GM12878 (cell line): ENCODE measurements at regions not wholly inside any gene's neighbourhood (a gene's known extent, or its start where the extent isn't known, plus 50 kb on each side); places are given as distances from the start of the nearest gene placed in this dataset.

Experiments used
- ATAC-seq: fragments of 200-7000 bp; cut with Tn5 transposase; 3 replicates; pipeline ENCODE4 v1.9.1; 2020; ENCODE audit warnings: mild to moderate bottlenecking, moderate library complexity
- BruUV-seq: library from RNA; stranded (reverse); fragments of 400-500 nt; replicated peaks from 2 replicates; lab custom pipeline; 2021; lab: Mats Ljungman, UMichigan
- CTCF ChIA-PET: fragments of 300-600 bp; sonication (Branson Sonifier 250); formaldehyde crosslinking; extraction: SDS; loops from one replicate; lab custom pipeline; 2021; ENCODE audit warnings: inconsistent platforms; lab: Yijun Ruan, JAX
- POLR2A ChIA-PET: fragments of 350-600 bp; formaldehyde crosslinking; extraction: SDS; loops from one replicate; lab custom pipeline; 2021; ENCODE audit warnings: inconsistent platforms; lab: Charles Lee
- RAD21 ChIA-PET: fragments of 300-600 bp; sonication (Branson Sonifier 250); formaldehyde crosslinking; loops from one replicate; lab custom pipeline; 2023; ENCODE audit warnings: antibody characterized with exemption; ENCODE audit not compliant: unreplicated experiment; lab: Charles Lee
- SMC1A ChIA-PET: fragments of 300-600 bp; sonication (Branson Sonifier 250); formaldehyde crosslinking; loops from one replicate; lab custom pipeline; 2023; ENCODE audit not compliant: unreplicated experiment, uncharacterized antibody; lab: Charles Lee
- DNase-seq: peaks from one replicate; pipeline ENCODE4 v3.0.0-alpha.2; 2011; ENCODE audit warnings: low read depth, low spot score
- FAIRE-seq: peaks from 3 replicates; lab custom pipeline; 2011; peaks lifted over from hg19 to GRCh38; lab: Jason Lieb, UNC
- H2AFZ ChIP-seq: 2 replicates; pipeline ENCODE4 v1.6.0; 2011; ENCODE audit warnings: low read depth, low read length, control low read depth; ENCODE audit not compliant: control insufficient read depth
- H3K27ac ChIP-seq: 2 replicates; pipeline ENCODE4 v1.5.1; 2011; ENCODE audit warnings: control low read depth; ENCODE audit not compliant: control insufficient read depth, insufficient read depth
- H3K27me3 ChIP-seq, 2 experiments: replicated peaks in 1 of 2; 2 replicates each; pipeline versions ENCODE4 v1.6.0 to v1.6.1; 2011; ENCODE audit warnings: low read length in 1 of 2; ENCODE audit not compliant: control insufficient read depth in 2 of 2, insufficient read depth in 2 of 2
- H3K36me3 ChIP-seq, 2 experiments: 2 replicates each; pipeline ENCODE4 v1.5.1; 2011; ENCODE audit warnings: low read length in 1 of 2; ENCODE audit not compliant: control insufficient read depth in 2 of 2, insufficient read depth in 2 of 2
- H3K4me1 ChIP-seq: 2 replicates; pipeline ENCODE4 v1.6.1; 2011; ENCODE audit warnings: mild to moderate bottlenecking, low read length, moderate library complexity, mixed read lengths; ENCODE audit not compliant: control insufficient read depth, insufficient read depth
- H3K4me2 ChIP-seq: 2 replicates; pipeline ENCODE4 v1.6.0; 2011; ENCODE audit warnings: control low read depth; ENCODE audit not compliant: control insufficient read depth, insufficient read depth
- H3K4me3 ChIP-seq: fragments of 200-600 bp; sonication (generic); 2 replicates; pipeline ENCODE4 v1.5.1; 2016
- H3K79me2 ChIP-seq: 2 replicates; pipeline ENCODE4 v1.6.0; 2011; ENCODE audit warnings: low read length; ENCODE audit not compliant: control insufficient read depth, insufficient read depth
- H3K9ac ChIP-seq: 2 replicates; pipeline ENCODE4 v1.8.0; 2011; ENCODE audit warnings: low read length, control low read depth, mixed read lengths; ENCODE audit not compliant: control insufficient read depth, insufficient read depth
- H3K9me3 ChIP-seq: replicated peaks from 3 replicates; pipeline ENCODE4 v1.5.1; 2011; ENCODE audit warnings: mild to moderate bottlenecking, low read length; ENCODE audit not compliant: control insufficient read depth, insufficient read depth
- H4K20me1 ChIP-seq: 2 replicates; pipeline ENCODE4 v1.6.0; 2011; ENCODE audit not compliant: control insufficient read depth, insufficient read depth
- BCL11A ChIP-seq: IDR thresholded peaks from 2 replicates; pipeline ENCODE4 v1.6.1; 2011; ENCODE audit warnings: low read depth, low read length
- CREM ChIP-seq: IDR thresholded peaks from 2 replicates; pipeline ENCODE4 v1.6.1; 2014; ENCODE audit warnings: antibody characterized with exemption, low read depth
- IKZF1 ChIP-seq: fragments of 450-650 bp; conservative IDR thresholded peaks from 2 replicates; pipeline ENCODE4 v1.6.1; 2017; ENCODE audit warnings: antibody characterized with exemption, mild to moderate bottlenecking
- IKZF2 ChIP-seq, 2 experiments: fragments of 450-650 bp; IDR thresholded peaks; 2 replicates each; pipeline ENCODE4 v1.6.1; 2017; ENCODE audit warnings: mild to moderate bottlenecking in 2 of 2, moderate library complexity in 2 of 2
- MYC ChIP-seq: IDR thresholded peaks from 2 replicates; pipeline ENCODE4 v1.6.1; 2011; ENCODE audit warnings: mild to moderate bottlenecking, low read length, moderate library complexity, inconsistent platforms; ENCODE audit not compliant: insufficient read depth, insufficient replicate concordance, insufficient read length, severe bottlenecking
- RUNX3 ChIP-seq: IDR thresholded peaks from 2 replicates; pipeline ENCODE4 v1.6.1; 2012; ENCODE audit warnings: low read length, inconsistent platforms
- TBL1XR1 ChIP-seq: IDR thresholded peaks from 2 replicates; pipeline ENCODE4 v1.6.1; 2012; ENCODE audit warnings: low read depth, low read length, improper control_type of control experiment
- ZNF274 ChIP-seq: IDR thresholded peaks from one replicate; pipeline ENCODE4 v1.8.0; 2011; ENCODE audit not compliant: insufficient read length, insufficient read depth
- WGBS: methylation state at CpG from one replicate; pipeline ENCODE4 v1.1.6; 2016; ENCODE audit warnings: low lambda C conversion rate; ENCODE audit not compliant: insufficient replicate concordance, insufficient coverage; ENCODE audit errors: missing lambda C conversion rate; 5-methylcytosine and 5-hydroxymethylcytosine counted together
- in situ Hi-C: fragments of 300-500 bp; cut with MboI; formaldehyde crosslinking; loops from 9 replicates; pipeline ENCODE4 v1.14.3; 2018; ENCODE audit warnings: mixed read lengths
- intact Hi-C: fragments of 100-400 bp; cut with micrococcal nuclease; formaldehyde crosslinking; loops from one replicate; pipeline ENCODE4 v1.14.2; 2022; ENCODE audit not compliant: unreplicated experiment
- TF ChIP-seq, protein P1 (sequence below): fragments of 450-650 bp; IDR thresholded peaks from 2 replicates; pipeline ENCODE4 v1.6.1; 2017; ENCODE audit warnings: borderline replicate concordance

DNA sequence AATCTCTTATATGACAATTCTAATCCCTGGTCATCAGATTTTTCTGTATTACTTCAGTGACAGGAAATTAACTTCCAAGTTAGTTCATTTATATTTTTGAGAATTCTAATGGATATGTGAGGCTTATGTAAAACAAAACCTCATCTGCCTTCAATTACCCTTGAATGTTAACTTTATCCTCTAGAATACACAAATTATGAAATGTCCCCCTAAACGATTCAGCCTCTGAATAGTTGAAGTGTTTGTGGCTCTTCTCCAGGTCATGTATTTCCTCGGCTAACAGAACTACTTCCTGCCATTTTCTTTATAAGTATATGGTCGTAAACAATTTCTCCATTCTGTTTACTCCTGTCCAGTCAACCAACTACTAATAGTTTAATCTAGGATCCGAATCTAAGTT is 401.3 kb downstream of the PCDH10 start (continued):
- TF ChIP-seq, protein P1, sequence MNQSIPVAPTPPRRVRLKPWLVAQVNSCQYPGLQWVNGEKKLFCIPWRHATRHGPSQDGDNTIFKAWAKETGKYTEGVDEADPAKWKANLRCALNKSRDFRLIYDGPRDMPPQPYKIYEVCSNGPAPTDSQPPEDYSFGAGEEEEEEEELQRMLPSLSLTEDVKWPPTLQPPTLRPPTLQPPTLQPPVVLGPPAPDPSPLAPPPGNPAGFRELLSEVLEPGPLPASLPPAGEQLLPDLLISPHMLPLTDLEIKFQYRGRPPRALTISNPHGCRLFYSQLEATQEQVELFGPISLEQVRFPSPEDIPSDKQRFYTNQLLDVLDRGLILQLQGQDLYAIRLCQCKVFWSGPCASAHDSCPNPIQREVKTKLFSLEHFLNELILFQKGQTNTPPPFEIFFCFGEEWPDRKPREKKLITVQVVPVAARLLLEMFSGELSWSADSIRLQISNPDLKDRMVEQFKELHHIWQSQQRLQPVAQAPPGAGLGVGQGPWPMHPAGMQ, result no peak
- TF ChIP-seq CREM, result no peak
- no peak for TF ChIP-seq RUNX3

DNA sequence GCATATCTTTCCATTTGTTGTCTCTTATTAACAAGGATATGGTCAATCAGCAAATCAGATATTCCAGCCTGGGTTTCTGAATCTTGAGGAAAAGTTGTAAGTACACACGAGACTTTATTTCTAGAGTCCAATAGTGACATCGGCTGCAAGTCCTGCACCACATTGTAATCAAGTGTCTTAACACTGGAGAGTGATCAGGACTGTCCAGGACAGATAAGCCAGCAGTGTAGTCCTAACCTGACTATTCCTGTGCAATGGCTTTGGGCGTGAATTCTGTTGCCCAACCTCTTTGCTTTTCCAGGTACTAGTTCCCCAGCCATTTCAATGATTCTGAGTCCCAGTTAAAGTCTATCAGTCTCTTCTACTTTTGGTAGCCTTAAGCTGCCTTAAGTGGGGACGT is 395.0 kb downstream of the PCDH10 start:
- in situ Hi-C loops, result no loop called here
- ChIA-PET CTCF (no interaction called here), RAD21 (no interaction called here), POLR2A (no interaction called here), SMC1A (no interaction called here)
- BruUV-seq, result no TSS peak
- Histone ChIP-seq H3K4me3 (no peak overlapping the region), H2AFZ (no peak overlapping the region), H3K9ac (no peak overlapping the region), H3K9me3 (no peaks in the 10 kb centered on the region), H3K79me2 (no peaks in the 10 kb centered on the region), H3K27me3 (no peaks in the 10 kb centered on the region), H4K20me1 (no peaks in the 10 kb centered on the region), H3K4me1 (no peaks in the 10 kb centered on the region), H3K36me3 (no peaks in the 10 kb centered on the region), H3K27ac (no peak overlapping the region), H3K4me2 (no peak overlapping the region)
- TF ChIP-seq IKZF1 (no peak), ZNF274 (no peak), TBL1XR1 (no peak), IKZF2 (IDR thresholded peaks at IDR 0.05) (no peak), MYC (no peak), BCL11A (no peak)
- ATAC-seq (no peak), FAIRE-seq (no peak), DNase-seq (no peak)
- 3% methylated on average over 4 of the region's 4 CpGs for WGBS
- intact Hi-C loops, result no loop called here
